GM21528 (cell line): ENCODE measurements at regions not wholly inside any gene's neighbourhood (a gene's known extent, or its start where the extent isn't known, plus 50 kb on each side); places are given as distances from the start of the nearest gene placed in this dataset.
A peak's percentile ranks its signal among the peaks of the same experiment; 100 is the strongest.

Experiments
- ATAC-seq: cut with Tn5 transposase; IDR thresholded peaks from one replicate; pipeline ENCODE4 v1.9.1; 2021; ENCODE audit warnings: mild to moderate bottlenecking, moderate library complexity; ENCODE audit not compliant: unreplicated experiment, low FRiP score

DNA sequence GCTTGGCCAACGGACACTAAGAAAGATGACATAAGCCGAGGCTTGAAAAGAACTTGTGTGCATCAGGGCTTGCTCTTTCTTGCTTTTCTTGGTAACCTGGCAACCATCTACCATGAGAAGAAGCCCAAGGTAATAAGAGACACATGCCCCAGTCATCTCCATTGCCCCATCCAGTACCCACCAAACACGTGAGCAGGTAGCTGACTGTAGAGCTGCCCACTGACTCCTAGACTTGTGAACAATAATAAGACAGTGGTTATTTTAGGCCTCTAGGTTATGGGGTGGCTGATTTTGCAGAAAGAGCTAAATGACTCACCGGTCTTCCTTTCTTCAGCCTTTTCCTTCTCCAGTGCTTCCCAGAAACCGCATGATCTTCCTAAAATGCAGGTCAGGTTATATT lies 105.0 kb upstream of the JUN start:
- no peak for ATAC-seq

DNA sequence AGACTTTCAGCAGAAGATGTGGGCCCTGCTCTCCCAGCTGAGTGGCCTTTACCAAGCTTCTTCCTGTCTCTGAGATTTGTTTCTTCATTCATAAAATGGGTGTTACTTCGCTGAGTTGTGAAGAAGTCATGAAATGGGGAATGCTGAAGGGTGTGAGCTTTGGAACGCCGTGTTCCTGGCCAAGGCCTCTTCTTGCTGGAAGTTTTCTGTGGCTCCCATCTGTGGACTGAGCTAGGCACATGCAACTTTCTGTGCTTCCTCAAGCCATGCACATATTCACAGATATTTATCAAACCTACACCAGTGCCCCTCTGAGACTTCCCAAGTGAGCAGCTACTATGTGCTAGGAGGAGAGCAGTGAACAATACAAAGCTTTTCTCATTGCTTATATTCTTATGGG lies 106.3 kb upstream of the JUN start:
- ATAC-seq: no peak

DNA sequence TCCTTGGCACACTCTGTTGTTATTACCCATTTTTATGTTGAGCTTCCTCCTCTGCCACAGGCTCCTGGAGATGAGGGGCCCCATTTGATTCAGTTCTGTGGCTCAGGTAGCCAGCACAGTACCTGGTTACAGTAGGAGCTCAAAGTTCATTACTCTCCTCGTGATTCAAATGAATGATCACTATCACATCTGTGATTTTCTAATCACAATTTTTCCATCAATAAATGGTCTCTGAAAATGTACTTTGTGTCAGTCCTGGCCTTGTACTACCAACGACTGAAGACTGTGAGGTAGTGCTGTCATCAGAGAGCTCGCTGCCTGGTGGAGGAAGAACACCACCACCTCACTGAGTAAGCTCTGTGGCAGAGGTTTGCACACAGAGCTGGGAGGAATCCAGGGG lies 106.8 kb upstream of the JUN start:
- ATAC-seq: no peak

DNA sequence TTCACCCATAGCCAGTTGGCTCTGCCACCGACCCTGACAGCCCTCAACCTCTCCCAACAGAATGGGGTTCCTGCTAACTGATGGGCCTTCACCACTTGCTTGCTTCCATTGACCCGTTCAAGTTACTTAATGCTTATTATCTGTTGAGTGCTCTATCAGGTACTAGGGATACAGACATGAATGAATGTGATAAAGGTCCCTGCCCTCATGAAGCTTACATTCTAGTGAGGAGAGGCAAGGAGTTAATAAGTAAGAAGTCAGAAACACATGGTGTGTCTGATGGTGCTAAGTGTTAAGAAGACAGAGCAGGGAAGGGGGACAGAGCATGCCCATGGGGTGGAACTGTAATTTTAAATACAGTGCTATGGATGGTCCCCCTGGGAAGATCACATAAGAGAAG lies 107.5 kb upstream of the JUN start:
- no peak for ATAC-seq

DNA sequence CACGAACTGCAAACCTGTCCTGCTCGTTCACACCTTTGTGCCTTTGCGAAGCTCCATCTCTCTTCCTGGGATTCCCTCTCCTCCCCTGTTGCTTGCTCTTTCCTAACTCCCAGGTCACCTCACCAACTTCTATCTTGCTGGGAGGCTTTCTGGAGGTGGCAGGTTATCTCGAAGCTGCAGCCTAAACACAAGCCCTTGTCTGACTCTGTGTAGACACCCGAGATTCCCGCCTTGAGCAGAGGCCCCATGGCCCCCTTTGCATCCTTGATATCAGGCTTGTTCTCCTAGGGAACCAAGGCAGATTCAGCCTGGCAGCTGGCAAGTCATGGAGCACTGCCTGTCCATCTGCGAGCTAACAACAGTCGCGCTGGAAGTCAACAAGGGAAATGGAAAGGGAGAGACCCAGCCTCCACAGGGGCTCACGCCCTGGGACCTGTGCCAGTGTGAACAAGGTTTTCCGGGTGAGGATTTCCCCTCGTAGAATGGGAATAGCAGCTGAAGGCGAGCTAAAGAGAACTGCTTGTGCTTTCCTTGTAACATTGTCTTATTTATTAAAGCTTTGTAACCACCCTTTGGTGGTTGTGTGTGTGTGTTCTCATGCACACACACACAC lies 109.5 kb upstream of the JUN start:
- no peak for ATAC-seq

DNA sequence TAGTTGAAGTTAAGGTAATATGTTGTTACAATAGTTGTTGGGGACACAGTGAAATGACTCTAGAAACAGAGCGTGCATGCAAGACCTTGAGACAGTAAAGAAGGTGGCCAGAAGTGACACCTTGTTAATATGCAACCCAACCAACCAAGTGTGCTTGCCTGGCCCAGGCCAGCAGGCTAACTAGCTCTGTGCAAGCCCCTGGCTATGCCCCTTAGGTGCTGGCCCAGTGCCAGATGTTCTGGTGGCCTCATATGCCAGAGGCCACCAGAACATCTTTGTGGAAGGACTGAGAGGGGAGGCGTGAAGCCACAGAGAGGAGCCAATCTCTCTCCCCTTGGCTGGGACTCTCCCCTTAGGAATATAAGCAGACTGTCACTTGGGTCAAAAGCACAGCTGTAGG lies 111.2 kb upstream of the JUN start:
- no peak for ATAC-seq

DNA sequence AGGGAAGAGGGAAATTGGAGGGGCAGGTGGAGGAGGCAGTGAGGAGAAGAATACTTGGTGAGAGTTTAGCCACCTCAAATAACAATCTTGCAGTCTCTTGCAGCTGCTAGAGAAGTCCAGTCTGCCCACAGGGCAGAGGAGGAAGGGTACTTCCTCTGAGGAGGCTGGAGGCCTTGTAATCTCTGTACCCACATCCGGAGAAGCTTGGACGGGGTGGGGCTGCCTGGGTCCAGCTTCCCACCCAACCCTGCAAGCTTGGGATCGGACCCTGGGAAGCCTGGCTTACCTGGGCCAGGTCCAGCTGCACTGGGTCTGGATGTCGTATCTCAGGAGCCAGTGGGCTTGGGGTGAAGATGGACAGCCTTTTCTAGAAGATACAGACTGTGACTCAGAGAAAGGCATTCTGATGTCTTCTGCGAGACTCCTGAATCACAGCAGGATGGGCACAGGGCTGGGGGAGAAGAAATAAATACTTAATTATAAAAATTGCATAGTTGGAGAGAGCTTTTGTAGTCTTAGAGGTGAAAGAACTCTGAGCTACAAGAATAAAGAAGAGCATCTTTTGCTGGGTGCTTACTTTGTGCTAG lies 111.8 kb upstream of the JUN start:
- no peak for ATAC-seq

DNA sequence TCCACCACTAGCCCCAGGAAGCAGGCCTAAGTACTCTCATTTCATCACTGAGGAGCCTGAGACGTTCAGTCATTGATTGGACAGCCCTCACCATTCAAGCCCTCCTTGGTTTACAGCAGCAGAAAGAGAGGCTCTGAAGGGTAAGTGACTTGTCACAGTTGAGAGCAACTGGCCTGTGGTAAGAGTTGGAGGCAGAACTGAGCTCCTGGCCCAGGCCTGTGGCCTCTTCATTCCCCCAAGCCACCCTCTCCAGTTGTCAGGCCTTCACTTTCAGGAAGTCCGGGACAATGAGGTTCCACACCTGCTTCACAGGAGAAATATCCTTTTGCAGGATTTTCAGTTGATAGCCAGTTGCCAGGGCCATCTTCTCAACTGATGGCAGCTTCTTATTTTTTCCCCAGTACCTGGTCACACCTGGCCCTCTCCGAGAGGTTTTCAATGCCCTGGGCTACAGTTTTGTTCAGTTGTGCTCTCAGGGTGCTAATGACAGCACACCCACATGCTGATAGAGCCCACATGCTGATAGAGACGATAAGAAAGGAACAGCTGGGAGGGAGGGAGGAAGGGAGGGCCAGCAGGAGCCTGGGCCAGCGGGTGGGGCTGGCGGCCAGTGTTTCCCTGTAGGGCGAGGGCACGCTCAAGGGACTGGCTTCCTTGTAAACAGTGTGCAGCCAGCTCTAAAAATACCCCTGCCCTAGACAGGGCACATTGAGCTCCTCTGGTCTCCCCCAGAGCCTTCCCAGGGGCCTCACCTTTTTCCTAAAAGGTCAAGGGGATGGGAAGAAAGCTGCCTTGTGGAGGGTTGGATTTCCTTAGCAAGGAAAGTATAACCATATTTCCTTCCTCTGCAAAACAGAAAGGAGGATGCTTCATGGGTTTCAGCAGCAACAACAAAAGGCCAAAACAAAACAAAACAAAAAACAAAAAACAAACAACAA lies 112.7 kb upstream of the JUN start:
- ATAC-seq: no peak

DNA sequence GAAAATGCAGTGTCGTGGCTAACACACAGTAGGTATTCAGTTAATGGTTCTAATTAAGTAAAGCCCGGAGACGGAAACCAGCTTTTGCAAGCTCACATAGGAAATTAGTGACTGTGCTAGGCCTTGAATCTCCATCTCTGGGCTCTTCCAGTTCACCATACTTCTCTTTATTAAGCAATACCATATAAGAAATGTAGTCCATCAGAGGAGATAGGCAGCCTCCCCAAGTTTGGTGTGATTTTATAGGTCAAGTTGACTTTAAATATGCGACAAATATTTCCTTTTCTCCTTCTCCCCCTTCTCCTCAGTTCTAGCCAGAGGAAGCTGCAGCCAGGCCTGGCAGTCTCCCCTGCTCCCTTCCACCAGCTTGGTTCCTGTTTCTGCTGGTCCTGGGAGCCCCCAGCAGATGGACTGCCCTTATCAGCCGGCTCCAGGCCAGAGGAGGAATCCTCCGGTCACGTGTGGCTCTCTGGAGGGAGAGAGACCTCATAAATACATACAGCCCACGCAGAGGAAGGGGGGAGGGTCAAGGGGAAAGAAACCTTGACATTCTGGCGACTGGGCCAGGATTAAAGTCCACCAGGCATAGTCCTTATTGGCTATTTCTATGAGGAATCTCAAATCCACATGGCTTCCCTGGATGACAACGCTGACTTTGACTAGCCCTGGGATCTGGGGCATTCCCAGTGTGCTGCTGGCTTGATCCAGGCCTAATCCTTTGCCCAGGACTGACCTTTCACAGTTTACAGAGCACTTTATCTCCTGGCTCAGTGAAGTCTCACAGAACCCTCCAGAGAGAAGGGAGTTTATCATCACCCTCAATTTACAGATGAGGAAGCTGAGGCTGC lies 115.1 kb upstream of the JUN start:
- no peak for ATAC-seq

DNA sequence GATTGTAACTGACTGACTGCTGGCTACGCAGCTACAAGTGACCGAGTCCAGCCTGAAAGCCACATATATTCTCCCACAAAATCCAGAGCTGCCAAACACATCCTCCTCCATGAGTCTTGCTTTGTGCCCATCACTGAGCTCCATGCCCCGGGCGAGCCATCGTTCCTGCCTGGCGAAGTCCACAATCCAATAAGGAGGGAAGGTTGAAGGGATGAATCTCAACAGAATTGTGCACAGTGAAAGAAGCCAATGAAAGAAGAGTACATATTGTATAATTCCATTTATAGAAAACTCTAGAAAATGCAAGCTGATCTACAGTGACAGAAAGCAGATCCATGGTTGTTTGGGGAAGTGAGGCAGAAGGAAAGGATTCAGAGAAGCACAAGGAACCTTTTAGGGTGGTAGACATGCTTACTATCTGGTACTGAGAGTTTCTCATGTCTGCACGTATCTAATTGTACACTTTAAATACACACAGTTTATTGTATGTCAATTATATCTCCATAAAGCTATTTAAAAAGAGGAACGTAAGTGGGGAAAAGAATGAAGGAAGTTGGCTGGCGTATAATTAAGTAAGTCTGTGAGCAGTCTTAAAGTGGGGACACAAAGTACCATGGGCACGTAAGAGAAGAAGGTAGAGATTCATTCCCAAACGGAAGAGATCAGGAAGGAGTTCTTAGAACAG lies 115.9 kb upstream of the JUN start:
- no peak for ATAC-seq

DNA sequence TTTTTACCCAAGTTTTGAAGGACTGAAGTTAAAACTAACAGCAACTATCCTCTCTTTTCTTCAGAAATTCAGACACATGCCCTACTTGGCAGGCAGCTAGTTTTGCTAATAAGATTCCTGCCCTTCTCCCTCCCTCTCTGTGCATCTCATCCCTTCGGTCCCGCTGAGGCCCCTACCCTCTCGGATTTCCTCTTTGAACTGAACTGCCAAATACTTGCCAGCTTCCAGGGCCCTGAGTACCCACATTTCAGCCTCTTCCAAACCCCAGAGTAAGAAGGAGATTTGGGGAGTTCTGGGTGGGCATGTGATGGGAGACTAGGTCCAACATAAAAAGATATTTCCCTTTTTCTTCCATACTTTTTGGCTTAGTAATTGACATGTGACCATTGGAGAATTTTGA lies 116.5 kb upstream of the JUN start:
- no peak for ATAC-seq

DNA sequence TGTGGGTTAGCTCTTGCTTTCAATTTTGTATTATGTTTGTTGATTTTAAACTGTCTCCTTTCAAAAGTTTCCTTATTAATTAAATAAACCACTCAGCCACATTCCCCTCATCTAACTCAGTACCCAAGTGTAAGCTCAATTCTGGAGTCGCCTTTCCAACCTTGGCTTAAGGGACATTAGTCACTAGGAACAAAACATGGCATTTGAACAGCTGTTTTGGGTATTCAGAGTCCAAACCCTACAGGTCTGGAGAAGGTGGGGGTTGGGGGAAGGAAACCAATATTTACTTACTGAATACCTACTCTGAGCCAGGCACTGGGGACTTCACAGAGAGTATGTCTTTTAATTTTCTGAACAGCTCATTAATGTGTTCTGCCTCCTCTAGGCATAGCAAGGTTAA lies 117.2 kb upstream of the JUN start:
- ATAC-seq: no peak

DNA sequence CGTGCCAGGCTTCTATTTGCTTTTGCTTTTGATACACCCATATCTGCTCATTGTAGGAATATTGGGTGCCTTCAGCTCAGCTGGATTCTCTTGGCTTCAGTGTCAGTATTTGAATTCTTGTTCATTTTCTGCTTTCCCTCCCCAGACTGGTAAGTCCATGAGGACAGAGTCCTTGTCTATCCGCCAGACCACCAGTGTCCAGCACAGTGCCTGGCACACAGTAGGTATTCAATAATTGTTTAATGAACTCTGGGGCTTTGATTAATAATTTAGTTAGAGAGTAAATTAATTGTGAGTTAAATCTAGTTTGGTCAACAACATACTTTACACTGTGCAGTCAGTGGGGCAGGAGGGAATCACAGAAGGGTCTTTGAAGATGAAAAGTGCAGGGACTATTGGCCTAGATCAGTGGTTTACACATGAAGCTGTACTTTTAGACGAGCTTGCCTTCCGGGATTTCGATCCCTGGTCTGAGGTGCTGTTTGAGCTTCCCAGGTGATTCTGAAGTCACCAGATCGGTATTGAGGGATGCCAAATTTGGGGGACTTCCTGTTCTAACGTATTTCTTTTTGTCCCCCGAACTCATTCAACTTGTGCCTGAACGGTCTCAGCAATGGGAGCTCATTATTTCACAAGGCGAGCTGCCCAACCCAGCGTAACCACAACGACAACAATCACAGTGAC lies 119.1 kb upstream of the JUN start:
- ATAC-seq: no peak

DNA sequence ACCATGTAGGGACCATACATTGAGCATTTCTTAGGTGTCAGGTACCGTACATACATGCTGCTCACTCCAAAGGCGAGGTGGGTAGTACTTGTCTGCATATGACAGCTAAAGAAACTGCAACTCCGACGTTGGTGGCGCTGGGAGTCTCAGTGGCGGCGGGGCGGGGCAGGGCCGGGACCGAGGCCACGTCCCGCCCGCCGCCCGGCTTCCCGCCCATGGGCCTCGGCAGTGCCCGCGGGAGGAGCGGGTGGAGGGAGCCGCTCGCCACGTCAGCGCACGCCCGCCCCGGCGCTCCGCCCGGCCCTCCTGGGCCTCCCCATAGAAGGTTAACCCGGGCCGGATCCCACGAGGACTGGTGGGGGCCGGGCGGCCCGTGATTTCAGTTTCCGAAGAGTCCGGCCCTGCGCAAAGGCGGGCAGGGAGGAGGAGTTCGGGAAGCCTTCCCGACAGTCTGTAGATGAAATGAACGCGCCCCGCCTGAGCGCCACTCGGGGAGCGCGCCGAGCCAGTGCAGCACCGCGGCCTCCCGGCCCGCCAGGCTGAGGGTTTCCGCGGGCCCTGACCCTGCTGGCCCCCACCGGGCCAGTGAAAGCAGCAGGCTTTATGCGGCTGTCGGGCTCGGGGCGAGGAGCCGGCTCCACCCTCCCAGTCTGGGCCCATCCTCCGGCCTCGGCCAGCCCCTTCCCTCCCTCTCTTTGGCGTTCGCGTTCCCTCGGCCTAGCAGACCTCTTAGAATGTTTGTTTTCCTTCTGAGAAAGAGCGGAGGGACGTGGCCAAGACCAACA lies 119.9 kb upstream of the JUN start:
- ATAC-seq: peak; percentile 97

DNA sequence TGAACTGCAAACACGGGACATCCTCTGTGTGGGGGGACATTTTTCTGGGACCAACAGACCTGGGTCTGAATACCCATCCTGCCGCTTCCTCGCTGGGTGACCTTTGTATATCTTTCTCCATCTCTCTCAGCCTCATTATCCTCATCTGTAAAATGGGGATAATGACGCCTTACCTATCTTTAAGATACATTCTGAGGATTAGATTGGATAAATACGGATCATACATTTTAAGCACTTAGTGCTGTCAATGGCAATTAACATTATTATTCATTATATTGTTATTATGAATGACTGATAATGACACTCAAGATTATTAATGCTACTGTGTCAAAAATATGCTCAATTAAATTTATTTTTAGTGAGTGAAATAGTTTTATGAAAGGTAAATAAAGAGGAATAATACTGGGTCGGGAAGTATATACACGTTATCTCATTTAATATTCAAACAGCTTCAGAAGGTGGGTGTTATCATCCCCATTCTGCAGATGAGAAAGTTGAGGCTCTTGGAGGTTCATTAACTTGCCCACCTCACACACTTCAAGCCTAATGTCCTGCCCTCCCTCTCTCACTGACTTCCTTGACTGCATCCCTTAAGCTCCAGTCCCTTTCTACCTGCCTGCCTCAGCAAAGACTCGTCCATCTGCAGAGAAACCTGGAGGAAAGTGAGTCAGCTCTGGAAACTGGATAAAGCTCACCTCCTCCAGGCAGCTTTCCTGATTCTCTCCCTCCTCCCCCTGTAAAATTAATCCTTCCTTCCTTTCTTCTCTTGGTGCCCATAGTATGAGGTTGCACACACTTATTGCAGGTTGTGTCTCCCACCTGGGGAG lies 120.7 kb upstream of the JUN start:
- no peak for ATAC-seq

DNA sequence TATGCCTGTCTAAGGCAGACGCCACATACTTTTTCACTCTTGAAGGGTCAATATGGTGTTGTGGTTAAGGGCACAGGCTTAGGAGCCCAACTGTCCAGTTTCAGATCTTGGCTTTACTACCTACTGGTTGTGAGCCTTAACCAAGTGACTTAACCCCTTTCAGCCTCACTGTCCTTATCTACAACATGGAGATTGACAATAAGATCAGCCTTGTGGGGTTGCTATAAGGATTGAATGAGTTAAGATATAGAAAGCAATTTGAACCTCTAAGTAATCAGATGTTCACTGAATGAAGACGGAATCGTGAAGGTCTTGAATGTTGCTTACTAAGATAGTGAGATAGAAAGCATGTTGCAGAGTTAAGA lies 121.3 kb upstream of the JUN start:
- ATAC-seq: no peak

DNA sequence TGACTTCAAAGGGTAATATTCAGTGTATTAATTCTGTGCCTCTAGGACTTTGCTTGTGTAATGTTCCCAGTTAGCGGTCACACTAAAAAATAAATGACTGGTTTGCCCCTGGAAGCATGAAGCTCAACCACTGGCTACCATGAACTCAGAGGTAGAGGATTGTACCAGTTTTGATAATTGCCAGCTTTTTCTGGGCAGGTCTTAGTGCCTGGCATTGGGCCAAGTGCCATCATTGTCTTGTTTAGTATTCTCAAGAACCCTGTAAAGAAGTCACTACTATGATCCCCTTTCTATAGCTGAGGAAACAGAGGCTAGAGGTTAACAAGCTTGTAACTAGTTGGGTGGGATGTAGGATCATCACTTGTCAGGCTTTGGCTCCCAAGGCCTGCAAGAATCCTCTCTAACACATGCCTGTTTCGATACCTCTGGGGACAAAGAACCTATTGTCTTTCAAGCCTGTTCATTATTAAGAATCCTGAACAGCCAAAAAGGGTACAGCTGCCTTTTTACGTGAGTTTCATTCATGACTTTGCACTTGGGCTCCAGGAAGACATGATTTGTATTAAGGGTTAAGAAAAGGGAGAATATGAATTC lies 121.9 kb upstream of the JUN start:
- ATAC-seq: no peak

DNA sequence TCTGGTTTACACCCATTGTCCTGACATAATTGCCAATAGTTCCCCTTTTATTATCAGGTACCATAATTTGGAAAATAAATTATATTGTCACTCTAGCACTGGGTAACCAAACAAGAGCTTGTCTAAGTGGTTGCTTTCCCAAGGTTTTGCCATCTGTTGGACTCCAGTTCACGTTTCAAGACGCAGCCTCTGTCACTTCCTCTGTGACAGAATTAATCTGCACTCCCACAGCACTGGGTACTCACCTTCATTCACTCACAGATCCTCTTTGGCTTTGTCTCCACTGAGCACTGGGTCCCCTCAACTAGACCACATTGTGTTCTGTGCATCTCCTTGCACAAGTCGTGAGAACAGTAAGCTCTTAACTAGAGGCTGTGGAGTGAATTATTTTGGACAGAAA lies 123.6 kb upstream of the JUN start:
- no peak for ATAC-seq
